VCaP (cell line): ENCODE measurements at regions not wholly inside any gene's neighbourhood (a gene's known extent, or its start where the extent isn't known, plus 50 kb on each side); places are given as distances from the start of the nearest gene placed in this dataset.

Experiments used
- H3K27ac ChIP-seq: fragments of 450-650 bp; 2 replicates; pipeline ENCODE4 v1.5.1; 2017
- TF ChIP-seq, protein P1 (sequence below): fragments of 450-650 bp; conservative IDR thresholded peaks from 2 replicates; pipeline ENCODE4 v1.5.1; 2017; ENCODE audit warnings: mild to moderate bottlenecking, moderate library complexity

DNA sequence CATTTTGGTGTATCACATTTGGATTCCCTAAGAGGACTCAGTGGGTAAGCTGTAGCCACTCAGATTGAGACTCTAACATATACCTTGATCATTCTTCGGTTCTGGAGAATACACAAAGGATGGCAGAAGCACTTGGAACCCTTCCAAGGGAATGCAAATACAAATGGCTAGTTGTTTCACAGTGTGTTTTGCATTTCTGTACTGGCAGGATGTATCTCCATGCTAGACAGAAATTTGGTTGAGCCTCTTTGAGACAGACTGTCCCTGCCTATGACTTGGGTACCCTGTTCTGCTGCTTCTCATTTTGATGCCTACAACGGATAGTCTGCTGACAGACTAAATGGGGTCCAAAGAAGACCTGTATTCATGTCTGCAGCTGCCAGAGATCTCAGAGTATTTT, 273.5 kb downstream of the TMEM38B start:
- H3K27ac ChIP-seq = peak overlapping the region; percentile 24; the same call in 1 of the 2 replicates
- TF ChIP-seq, protein P1, sequence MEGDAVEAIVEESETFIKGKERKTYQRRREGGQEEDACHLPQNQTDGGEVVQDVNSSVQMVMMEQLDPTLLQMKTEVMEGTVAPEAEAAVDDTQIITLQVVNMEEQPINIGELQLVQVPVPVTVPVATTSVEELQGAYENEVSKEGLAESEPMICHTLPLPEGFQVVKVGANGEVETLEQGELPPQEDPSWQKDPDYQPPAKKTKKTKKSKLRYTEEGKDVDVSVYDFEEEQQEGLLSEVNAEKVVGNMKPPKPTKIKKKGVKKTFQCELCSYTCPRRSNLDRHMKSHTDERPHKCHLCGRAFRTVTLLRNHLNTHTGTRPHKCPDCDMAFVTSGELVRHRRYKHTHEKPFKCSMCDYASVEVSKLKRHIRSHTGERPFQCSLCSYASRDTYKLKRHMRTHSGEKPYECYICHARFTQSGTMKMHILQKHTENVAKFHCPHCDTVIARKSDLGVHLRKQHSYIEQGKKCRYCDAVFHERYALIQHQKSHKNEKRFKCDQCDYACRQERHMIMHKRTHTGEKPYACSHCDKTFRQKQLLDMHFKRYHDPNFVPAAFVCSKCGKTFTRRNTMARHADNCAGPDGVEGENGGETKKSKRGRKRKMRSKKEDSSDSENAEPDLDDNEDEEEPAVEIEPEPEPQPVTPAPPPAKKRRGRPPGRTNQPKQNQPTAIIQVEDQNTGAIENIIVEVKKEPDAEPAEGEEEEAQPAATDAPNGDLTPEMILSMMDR = no peak

GRCh38 chr9:105968811-105969466, 274.6 kb downstream of the TMEM38B start:
- TF ChIP-seq, protein P1 = no peak
- no peak overlapping the region for H3K27ac ChIP-seq

GRCh38 chr9:105969636-105970035, 275.3 kb downstream of the TMEM38B start:
- H3K27ac ChIP-seq = no peak overlapping the region
- TF ChIP-seq, protein P1 = no peak

- TF ChIP-seq, protein P1 = no peak
- H3K27ac ChIP-seq = no peak overlapping the region
These were observed 277.6 kb downstream of the TMEM38B start for GRCh38 chr9:105971986-105972385.

DNA sequence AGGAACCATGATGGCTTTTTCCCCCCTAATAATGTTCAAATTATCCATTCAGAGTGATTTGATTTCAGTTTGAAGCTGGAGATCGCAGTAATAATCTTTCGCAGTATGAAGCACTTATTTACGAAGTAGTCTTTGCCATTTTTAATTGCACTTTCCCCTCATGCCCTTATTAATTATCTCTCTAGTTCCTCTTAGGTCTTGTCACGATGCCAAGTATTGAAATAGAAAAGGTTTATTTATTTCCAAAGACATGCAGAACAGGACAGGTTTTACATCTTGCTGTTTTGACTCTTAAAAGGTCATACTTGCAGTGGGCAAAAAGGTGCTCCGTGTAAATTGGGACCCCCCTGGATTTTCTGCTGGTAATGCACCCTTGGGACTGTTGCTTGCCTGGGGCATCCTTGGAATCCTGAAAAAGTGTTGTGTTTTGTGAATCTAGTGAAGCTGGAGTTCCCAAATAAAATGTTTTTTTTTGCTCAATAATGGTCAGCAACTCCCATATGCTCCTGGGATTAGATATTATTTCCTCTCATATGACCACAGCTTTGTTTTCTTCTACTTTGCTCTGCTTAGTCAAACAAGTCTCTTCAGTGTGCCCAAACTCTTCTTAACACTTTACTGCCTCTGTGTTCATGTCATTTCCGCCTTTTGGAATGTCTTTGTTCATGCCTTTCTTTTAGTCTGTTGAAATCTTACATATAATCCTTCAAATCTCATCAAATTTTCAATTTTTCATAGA, 278.3 kb downstream of the TMEM38B start:
- no peak overlapping the region; the same call in 1 of the 2 replicates for H3K27ac ChIP-seq
- TF ChIP-seq, protein P1 = no peak

DNA sequence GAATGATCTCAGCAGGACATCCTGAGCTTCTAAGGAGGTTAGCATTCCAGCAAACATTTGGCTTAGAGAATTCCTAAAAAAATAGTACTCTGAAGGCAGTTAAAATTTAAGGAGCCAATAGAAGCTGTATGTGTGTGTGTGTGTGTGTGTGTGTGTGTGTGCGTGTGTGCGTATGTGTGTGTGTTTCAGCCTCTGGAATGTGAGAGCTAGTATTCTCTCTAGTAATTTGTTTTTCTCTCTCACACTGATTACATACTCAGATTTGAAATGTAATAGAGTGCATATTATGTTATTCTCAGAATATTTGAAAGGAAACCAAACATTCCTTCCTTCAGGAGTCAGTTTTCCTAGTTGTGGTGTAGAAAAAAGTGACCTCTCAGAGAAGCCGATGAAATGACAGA, 279.6 kb downstream of the TMEM38B start:
- H3K27ac ChIP-seq = no peak overlapping the region
- TF ChIP-seq, protein P1 = no peak

DNA sequence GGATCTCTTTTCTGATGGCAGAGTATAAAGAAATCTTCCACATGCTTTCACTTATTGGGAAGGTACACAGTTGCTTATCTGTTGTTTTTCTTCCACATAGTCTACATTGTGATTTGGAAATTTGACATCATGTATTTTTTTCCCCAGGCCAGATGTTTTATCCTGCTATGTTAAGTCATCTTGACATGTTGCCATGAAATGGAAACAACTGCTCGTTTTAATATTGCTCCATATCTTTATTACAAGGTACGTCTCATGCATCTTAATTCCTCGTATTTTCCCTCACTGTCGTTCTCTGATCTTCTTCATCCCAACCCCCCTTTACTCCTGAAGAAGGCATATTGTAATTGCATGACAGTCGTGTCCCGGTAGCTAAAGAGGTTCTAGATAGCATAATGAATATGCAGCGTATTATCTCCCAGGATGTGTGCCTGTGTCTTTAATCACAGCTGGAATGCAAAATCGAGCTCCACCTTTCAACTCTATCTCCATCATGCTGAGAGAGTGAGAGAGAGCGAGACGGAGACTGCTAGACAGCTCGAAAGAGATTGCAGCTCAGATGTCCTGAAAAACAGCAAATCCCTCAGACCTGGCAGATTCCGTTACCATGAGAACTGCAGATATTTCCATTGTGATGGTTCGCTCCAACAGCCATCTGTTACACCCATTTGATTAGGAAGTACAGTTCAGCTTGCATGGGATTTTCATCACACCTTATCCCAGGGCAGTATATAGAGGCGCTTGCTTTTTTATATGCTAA, 281.7 kb downstream of the TMEM38B start:
- H3K27ac ChIP-seq = no peak overlapping the region
- TF ChIP-seq, protein P1 = no peak
